ENCODE measurements at regions not wholly inside any gene's neighbourhood (a gene's known extent, or its start where the extent isn't known, plus 50 kb on each side); places are given as distances from the start of the nearest gene placed in this dataset.

DNA sequence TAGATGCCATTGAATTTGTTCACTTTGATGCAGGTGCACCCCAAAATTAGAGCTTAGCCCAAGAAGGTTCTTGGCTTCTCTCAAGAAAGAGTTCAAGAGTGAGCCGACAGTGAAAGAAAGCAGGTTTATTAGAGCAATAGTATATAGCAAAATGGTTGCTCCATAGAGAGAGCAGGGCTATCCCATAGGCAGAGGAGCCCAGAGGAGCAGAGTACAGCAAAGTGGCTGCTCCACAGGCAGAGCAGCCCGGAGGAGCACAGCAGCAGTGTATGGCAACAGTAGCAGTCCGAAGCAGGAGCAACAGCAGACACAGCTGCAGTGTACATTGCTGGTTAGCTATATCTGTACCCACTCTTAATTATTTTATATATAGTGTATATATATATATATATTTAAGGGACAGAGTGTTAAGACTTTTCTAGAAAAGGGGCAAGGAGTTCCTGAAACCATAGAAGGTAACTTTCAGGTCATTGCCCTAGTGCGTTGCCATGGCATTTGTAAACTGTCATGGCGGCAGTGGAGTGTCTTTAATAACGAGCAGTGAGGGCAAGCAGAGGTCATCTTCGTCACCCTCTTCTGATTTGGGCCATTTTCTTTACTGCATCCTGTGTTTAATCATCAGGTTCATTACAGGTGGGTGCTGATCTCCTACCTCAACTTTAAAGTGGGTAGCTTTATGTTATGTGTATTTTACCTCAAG is 222.7 kb downstream of the CYB561 start:
- TF ChIP-seq, protein P1, sequence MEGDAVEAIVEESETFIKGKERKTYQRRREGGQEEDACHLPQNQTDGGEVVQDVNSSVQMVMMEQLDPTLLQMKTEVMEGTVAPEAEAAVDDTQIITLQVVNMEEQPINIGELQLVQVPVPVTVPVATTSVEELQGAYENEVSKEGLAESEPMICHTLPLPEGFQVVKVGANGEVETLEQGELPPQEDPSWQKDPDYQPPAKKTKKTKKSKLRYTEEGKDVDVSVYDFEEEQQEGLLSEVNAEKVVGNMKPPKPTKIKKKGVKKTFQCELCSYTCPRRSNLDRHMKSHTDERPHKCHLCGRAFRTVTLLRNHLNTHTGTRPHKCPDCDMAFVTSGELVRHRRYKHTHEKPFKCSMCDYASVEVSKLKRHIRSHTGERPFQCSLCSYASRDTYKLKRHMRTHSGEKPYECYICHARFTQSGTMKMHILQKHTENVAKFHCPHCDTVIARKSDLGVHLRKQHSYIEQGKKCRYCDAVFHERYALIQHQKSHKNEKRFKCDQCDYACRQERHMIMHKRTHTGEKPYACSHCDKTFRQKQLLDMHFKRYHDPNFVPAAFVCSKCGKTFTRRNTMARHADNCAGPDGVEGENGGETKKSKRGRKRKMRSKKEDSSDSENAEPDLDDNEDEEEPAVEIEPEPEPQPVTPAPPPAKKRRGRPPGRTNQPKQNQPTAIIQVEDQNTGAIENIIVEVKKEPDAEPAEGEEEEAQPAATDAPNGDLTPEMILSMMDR (IDR thresholded peaks at IDR 0.05), result no peak
- TF ChIP-seq POLR2AphosphoS5 (IDR thresholded peaks at IDR 0.05) (no peak), EP300 (IDR thresholded peaks at IDR 0.05) (no peak), POLR2A (IDR thresholded peaks at IDR 0.05; ENCODE audit: low read depth) (no peak)
